Epithelial cell of esophagus (primary cell): ENCODE measurements at regions not wholly inside any gene's neighbourhood (a gene's known extent, or its start where the extent isn't known, plus 50 kb on each side); places are given as distances from the start of the nearest gene placed in this dataset.

ENCODE experiments used
- DNase-seq: peaks from one replicate; pipeline ENCODE4 v3.0.0; 2010; ENCODE audit warnings: low read depth
- H3K4me3 ChIP-seq: 2 replicates; pipeline ENCODE4 v1.5.1; 2011; ENCODE audit warnings: mild to moderate bottlenecking, low read length, control low read depth
- TF ChIP-seq, protein P1 (sequence below): IDR thresholded peaks from 2 replicates; pipeline ENCODE4 v1.5.1; 2011; ENCODE audit warnings: low read depth, mild to moderate bottlenecking, low read length, control low read depth, inconsistent platforms; ENCODE audit not compliant: insufficient read depth; ENCODE audit errors: missing control alignments

DNA sequence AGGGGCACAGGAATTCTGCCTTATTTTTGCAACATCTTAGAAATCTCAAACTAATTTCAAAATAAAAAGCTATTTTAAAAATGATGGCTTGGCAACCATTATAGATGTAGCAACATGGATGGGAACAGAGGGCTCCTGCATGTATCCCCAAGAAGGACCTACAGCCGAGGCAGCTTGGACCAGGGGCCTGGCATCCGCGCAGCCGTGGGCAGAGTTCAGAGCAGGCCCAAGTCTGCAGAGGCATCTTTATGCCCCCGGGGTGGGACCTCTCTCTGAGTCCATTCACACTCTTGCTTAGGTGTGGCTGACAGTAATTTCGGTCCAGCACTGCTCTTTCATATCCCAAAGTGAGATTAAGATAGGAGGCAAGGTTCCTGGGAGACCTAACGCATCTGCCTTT lies 425.8 kb upstream of the MYT1L start:
- no peak overlapping the region for H3K4me3 ChIP-seq
- TF ChIP-seq, protein P1, sequence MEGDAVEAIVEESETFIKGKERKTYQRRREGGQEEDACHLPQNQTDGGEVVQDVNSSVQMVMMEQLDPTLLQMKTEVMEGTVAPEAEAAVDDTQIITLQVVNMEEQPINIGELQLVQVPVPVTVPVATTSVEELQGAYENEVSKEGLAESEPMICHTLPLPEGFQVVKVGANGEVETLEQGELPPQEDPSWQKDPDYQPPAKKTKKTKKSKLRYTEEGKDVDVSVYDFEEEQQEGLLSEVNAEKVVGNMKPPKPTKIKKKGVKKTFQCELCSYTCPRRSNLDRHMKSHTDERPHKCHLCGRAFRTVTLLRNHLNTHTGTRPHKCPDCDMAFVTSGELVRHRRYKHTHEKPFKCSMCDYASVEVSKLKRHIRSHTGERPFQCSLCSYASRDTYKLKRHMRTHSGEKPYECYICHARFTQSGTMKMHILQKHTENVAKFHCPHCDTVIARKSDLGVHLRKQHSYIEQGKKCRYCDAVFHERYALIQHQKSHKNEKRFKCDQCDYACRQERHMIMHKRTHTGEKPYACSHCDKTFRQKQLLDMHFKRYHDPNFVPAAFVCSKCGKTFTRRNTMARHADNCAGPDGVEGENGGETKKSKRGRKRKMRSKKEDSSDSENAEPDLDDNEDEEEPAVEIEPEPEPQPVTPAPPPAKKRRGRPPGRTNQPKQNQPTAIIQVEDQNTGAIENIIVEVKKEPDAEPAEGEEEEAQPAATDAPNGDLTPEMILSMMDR, result no peak
- DNase-seq, result no peak

DNA sequence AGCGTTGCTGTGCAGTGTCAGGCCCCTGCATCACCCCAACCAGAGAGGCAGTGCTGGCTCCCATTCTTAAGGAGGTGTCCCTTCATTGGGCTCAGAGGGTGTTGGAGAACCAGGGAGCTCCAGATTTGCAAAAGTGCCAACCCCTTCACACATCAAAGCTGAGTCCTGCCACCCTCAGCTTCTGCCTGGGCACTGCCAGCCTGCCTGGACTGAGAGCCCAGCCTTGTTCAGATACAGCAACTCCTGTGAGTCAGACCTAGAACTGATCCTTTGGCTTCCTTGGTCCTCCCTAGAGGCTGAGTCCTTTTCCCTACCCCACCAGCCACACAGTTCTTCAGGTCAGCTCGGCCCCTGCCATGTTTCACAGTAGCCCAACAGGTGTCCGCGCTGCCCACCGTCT lies 424.9 kb upstream of the MYT1L start:
- DNase-seq, result no peak
- TF ChIP-seq, protein P1, result no peak
- no peak overlapping the region for H3K4me3 ChIP-seq

DNA sequence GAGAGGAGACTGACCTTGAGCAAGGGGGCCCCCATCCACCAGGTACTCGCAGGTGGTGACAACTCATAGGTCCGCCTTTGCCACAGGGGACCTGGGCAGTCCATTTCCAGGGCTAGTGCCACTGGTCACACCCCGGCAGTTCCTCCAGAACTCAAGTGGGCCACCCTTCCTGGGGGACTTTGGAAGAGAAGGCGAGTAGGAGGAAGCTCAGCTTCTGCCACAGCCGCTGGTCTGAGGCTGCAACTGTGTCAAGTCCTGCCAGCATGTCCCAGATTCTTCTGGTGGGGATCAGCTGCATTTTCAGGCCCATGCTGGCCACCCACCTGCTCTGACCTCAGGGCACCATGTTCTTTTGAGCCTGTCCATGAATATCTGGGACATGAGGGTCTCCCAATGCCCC lies 423.9 kb upstream of the MYT1L start:
- TF ChIP-seq, protein P1, result no peak
- no peak for DNase-seq
- no peak overlapping the region for H3K4me3 ChIP-seq

DNA sequence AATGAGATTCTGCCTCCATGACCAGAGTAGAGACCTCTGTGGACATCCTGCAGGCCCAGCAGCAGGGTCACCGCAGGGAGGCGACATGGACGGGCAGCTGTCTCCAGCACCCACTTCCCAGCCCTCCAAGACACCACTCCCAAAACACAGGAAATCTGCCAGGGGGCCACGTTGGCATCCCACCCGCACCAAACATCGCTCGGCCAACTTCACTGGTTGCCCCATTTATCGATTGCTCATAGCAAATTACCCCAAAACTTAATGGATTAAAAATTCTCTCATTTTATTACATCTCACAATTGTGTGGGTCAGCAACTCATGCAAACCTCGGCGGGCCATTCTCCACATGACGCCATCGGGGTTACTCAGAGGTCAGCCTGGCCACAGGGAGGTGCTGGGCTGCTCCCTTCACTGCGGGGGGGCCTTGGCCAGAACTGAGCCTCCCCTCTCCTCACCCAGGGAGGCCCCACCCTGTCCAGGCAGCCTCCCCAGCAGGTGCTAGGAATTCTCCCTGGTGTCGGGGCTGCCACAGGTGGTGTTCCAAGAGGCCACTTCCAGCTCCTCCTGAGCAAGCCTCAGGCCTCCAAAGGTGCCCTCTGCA lies 420.7 kb upstream of the MYT1L start:
- no peak overlapping the region for H3K4me3 ChIP-seq
- TF ChIP-seq, protein P1, result no peak
- no peak for DNase-seq

DNA sequence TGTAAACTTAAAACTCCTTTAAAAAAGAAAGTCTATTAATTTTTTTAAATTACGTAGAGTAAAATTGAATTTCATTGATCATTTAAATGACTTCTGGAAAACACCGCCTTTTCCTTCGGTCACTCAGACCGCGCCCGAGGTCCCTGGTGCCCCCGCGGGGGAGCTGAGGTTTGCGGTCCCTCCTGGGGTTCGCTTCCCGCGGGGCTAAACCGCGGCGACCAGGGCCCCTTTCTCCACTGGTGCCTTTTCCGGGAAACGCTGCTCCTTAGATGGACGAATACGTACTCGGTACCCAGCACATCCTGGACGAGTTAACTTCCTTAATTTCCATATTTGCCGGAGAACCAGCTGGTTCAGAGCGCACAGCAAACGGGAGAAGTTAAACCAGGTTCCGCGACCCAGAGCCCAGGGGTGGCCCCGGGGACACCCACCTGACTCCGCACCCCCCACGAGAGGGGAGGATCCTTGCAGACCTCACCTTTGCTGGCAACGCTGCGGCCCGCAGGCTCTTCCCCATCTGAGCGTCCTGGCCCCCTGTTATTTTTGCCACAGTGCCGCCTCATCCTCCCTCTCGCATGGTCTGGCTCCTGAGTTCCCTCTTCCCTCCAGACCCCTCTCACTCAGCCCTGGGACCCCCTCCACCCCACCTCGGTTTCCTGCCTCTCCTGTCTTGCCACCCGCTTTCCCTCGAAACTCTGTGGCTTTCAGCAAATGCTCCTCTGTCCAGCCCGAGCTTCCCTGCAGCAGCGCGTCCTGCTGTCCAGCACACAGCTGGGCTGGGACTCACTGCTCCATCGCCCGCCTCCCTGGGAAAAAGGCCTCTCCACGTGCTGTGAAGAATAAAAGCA lies 420.0 kb upstream of the MYT1L start:
- TF ChIP-seq, protein P1, result no peak
- no peak for DNase-seq
- H3K4me3 ChIP-seq, result no peak overlapping the region

DNA sequence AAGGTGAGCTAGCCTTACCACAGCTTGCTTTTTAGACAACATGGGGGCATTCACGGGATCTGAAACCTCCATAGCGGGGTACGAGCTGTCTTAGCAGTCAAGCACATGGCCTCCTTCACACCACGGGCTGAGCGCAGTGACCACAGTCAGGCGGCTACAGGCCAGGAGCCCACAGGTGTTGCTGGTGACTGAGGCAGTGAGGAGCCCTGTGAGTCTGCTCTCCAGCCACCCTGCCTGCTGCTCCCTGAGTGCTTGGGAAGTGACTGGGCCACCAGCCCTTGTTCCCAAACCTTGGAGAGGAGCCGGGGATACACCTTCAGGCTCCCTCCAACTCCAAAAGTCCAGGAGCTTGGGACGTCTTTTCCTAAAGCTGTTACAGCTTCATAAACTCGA lies 418.1 kb upstream of the MYT1L start:
- TF ChIP-seq, protein P1, result no peak
- H3K4me3 ChIP-seq, result no peak overlapping the region
- DNase-seq, result no peak
